ENCODE measurements at regions not wholly inside any gene's neighbourhood (a gene's known extent, or its start where the extent isn't known, plus 50 kb on each side); places are given as distances from the start of the nearest gene placed in this dataset.

DNA sequence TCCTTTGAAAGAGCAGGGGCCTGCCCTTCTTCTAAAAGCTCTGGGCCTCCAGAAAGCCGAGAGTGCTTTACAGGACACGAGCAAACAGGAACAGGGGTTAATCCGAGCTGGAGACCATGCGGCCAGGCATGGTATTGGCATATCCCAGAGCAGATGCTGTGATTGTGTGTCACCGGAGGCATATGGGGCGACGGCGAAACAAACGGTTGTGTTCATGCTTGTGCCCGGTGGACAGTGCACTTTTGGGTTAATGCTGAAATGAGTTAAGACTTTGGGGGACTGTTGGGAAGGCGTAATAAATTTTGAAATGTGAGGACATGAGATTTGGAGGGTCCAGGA lies 1088.7 kb upstream of the DEFB115 start:
- H3K4ac ChIP-seq (ENCODE audit: low read depth, low read length) = no peak overlapping the region
- no peaks in the 10 kb centered on the region for H3K9me3 ChIP-seq (ENCODE audit: control insufficient read depth, low read depth, low read length)
- H2BK12ac ChIP-seq (ENCODE audit: insufficient read length, low read depth, low read length) = no peak overlapping the region
- no peaks in the 10 kb centered on the region for H3K4me1 ChIP-seq (ENCODE audit: insufficient read depth, low read length)
- H2AK5ac ChIP-seq (ENCODE audit: insufficient read length, low read length) = no peak overlapping the region
- DNase-seq = no peak
- Mint-ChIP-seq H3K27ac (no peak overlapping the region), H3K36me3 (ENCODE audit: insufficient read depth in 1 of 3, low read depth in 3 of 3) (peaks cover under 1 to 7% (median 5%) of the 10 kb centered on the region in 3 experiments; a peak in 4 of 7 replicates), H3K4me1 (no peaks in the 10 kb centered on the region), H3K27me3 (ENCODE audit: low read depth) (no peaks in the 10 kb centered on the region), H3K9me3 (peaks cover 57 to 66% of the 10 kb centered on the region in 2 experiments), H3K4me3 (no peak overlapping the region)
- no peak overlapping the region for H3K23ac ChIP-seq (ENCODE audit: insufficient read length, low read depth, low read length)
- H4K20me1 ChIP-seq (ENCODE audit: control insufficient read depth, insufficient read depth, insufficient read length) = no peaks in the 10 kb centered on the region
- no peak overlapping the region for H3T11ph ChIP-seq (ENCODE audit: low read length)
- no peak overlapping the region for H3K14ac ChIP-seq (ENCODE audit: insufficient read depth, low read length)
- H4K5ac ChIP-seq (ENCODE audit: insufficient read length, low read depth, low read length) = no peak overlapping the region
- TF ChIP-seq, protein P1, sequence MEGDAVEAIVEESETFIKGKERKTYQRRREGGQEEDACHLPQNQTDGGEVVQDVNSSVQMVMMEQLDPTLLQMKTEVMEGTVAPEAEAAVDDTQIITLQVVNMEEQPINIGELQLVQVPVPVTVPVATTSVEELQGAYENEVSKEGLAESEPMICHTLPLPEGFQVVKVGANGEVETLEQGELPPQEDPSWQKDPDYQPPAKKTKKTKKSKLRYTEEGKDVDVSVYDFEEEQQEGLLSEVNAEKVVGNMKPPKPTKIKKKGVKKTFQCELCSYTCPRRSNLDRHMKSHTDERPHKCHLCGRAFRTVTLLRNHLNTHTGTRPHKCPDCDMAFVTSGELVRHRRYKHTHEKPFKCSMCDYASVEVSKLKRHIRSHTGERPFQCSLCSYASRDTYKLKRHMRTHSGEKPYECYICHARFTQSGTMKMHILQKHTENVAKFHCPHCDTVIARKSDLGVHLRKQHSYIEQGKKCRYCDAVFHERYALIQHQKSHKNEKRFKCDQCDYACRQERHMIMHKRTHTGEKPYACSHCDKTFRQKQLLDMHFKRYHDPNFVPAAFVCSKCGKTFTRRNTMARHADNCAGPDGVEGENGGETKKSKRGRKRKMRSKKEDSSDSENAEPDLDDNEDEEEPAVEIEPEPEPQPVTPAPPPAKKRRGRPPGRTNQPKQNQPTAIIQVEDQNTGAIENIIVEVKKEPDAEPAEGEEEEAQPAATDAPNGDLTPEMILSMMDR (conservative IDR thresholded peaks at IDR 0.05) = no peak
- H3K79me1 ChIP-seq (ENCODE audit: insufficient read depth, low read depth, low read length, poor library complexity, severe bottlenecking) = no peaks in the 10 kb centered on the region
- no peak overlapping the region for H3K4me2 ChIP-seq (ENCODE audit: insufficient read depth, insufficient read length, low read length)
- H2AFZ ChIP-seq (ENCODE audit: low read length) = no peak overlapping the region
- no peak overlapping the region for H3K27ac ChIP-seq (ENCODE audit: insufficient read length, low read depth, low read length)
- no peak overlapping the region for H2BK20ac ChIP-seq (ENCODE audit: low read depth, low read length, poor library complexity, severe bottlenecking)
- no peak overlapping the region for H4K8ac ChIP-seq (replicated peaks; ENCODE audit: insufficient read length, low read depth, low read length)
- no peak overlapping the region for H2BK5ac ChIP-seq (ENCODE audit: insufficient read length, low read length)
- no peak overlapping the region for H2BK120ac ChIP-seq (ENCODE audit: low read depth, low read length, poor library complexity, severe bottlenecking)
- H3K18ac ChIP-seq (ENCODE audit: insufficient read length, low read depth, low read length) = no peak overlapping the region
- H3K56ac ChIP-seq (ENCODE audit: insufficient read length, low read depth, low read length) = no peak overlapping the region
- no peaks in the 10 kb centered on the region for H3K27me3 ChIP-seq (ENCODE audit: insufficient read depth, low read length)
- no peaks in the 10 kb centered on the region for H3K23me2 ChIP-seq (ENCODE audit: insufficient read length, low read depth, low read length, poor library complexity, severe bottlenecking)
- WGBS (ENCODE audit: extremely low coverage, insufficient read length, low lambda C conversion rate) = no CpG with 5 or more reads among the region's 11 CpGs
- H3K9ac ChIP-seq (ENCODE audit: extremely low read depth, insufficient read length, low read length) = no peak overlapping the region
- H3K79me2 ChIP-seq (ENCODE audit: insufficient read depth, low read length) = no peaks in the 10 kb centered on the region
- H2BK15ac ChIP-seq (ENCODE audit: low read depth, low read length) = no peak overlapping the region
- H4K91ac ChIP-seq (ENCODE audit: insufficient read length, low read depth, low read length) = no peak overlapping the region
